ENCODE measurements at regions not wholly inside any gene's neighbourhood (a gene's known extent, or its start where the extent isn't known, plus 50 kb on each side); places are given as distances from the start of the nearest gene placed in this dataset.
A peak's percentile ranks its signal among the peaks of the same experiment; 100 is the strongest.

DNA sequence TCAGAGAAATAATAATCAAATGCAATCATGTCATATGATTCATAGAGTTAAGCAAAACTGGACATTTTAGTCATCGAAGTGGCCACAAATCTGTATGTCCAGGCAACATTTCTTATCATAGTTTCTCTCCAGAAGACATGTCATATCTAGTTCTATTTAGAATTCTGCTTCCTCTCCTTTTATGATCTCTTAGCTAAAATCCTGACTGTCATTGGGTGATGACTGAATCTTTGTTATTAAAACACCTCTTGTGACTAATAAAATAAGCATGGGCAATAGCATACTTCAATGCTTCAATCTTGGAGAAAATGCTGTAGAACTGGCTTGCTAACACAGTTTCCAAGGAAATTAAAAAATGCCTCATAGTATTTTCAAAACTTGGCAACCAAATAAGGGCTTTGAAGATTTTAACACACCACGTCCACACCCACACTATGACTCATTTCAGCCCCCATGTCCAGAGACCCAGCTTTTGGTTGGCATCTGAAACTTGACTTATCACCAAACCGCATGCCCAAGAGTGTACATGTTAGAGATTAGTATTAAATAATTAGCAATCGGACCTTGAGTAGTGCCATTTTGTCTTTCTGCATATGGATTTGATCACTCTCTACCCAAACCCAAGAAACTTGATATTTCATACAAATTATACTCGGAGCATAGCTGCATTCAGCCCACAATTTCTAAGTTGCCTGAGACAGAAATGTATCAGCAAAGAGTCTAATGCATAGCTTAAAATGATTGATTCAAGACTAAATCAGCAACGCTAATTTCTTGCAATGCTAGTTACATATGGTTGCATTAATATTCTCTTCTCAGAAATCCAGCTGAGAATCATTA lies 106.5 kb upstream of the ETAA1 start:
- H3K27ac ChIP-seq, result peak overlapping the region; percentile 75
- in situ Hi-C loops (cut with HindIII; ENCODE audit: low pct_ligation_motif_present, low sequenced_read_pairs), result no loop called here
- DNase-seq, result peak; percentile 70

GRCh38 chr2:67294218-67294617 lies 102.9 kb upstream of the ETAA1 start:
- no peak for DNase-seq
- TF ChIP-seq, protein P1, sequence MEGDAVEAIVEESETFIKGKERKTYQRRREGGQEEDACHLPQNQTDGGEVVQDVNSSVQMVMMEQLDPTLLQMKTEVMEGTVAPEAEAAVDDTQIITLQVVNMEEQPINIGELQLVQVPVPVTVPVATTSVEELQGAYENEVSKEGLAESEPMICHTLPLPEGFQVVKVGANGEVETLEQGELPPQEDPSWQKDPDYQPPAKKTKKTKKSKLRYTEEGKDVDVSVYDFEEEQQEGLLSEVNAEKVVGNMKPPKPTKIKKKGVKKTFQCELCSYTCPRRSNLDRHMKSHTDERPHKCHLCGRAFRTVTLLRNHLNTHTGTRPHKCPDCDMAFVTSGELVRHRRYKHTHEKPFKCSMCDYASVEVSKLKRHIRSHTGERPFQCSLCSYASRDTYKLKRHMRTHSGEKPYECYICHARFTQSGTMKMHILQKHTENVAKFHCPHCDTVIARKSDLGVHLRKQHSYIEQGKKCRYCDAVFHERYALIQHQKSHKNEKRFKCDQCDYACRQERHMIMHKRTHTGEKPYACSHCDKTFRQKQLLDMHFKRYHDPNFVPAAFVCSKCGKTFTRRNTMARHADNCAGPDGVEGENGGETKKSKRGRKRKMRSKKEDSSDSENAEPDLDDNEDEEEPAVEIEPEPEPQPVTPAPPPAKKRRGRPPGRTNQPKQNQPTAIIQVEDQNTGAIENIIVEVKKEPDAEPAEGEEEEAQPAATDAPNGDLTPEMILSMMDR (IDR thresholded peaks at IDR 0.05; ENCODE audit: low read depth, low read length, missing control alignments), result no peak
- H3K4me3 ChIP-seq (ENCODE audit: low read depth, low read length), result no peak overlapping the region
- no peak overlapping the region for H3K27ac ChIP-seq
- H3K27me3 ChIP-seq (replicated peaks), result no peaks in the 10 kb centered on the region
- in situ Hi-C loops (cut with HindIII; ENCODE audit: low pct_ligation_motif_present, low sequenced_read_pairs), result no loop called here
- H3K36me3 ChIP-seq (replicated peaks), result no peaks in the 10 kb centered on the region

More for the DNA sequence above, 106.5 kb upstream of the ETAA1 start:
- TF ChIP-seq, protein P1 (IDR thresholded peaks at IDR 0.05; ENCODE audit: low read depth, low read length, missing control alignments), result no peak
- Histone ChIP-seq H3K27me3 (replicated peaks) (no peaks in the 10 kb centered on the region), H3K4me3 (ENCODE audit: low read depth, low read length) (no peak overlapping the region), H3K36me3 (replicated peaks) (no peaks in the 10 kb centered on the region)

- no peak overlapping the region for H3K4me3 ChIP-seq (ENCODE audit: low read depth, low read length)
- DNase-seq, result no peak
- H3K27ac ChIP-seq, result no peak overlapping the region
- in situ Hi-C loops (cut with HindIII; ENCODE audit: low pct_ligation_motif_present, low sequenced_read_pairs), result no loop called here
- TF ChIP-seq, protein P1 (IDR thresholded peaks at IDR 0.05; ENCODE audit: low read depth, low read length, missing control alignments), result no peak
- H3K27me3 ChIP-seq (replicated peaks), result no peaks in the 10 kb centered on the region
- H3K36me3 ChIP-seq (replicated peaks), result no peaks in the 10 kb centered on the region
These were observed 101.7 kb upstream of the ETAA1 start for GRCh38 chr2:67295406-67295805.

DNA sequence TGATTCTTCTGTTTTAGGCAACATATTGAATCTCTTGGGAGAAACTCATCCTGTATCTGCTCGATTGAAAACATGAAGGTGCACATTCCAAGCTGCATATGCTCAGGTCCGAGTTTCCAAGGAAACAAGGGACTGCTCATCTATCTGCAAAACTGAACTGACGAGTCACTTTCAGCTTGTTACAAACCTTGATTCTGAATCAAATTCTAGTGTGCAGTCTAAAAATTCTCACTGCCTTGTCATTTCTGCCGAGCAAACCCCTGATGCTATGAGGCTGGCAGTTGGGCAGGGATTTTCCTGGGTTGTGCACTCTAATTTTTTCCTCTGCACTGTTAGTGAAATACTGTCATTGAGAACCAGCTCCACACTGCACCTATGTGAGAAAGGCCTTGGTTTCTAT lies 101.3 kb upstream of the ETAA1 start:
- in situ Hi-C loops (cut with HindIII; ENCODE audit: low pct_ligation_motif_present, low sequenced_read_pairs), result no loop called here
- no peak for DNase-seq
- H3K27ac ChIP-seq, result no peak overlapping the region
- H3K4me3 ChIP-seq (ENCODE audit: low read depth, low read length), result no peak overlapping the region
- no peaks in the 10 kb centered on the region for H3K27me3 ChIP-seq (replicated peaks)
- TF ChIP-seq, protein P1 (IDR thresholded peaks at IDR 0.05; ENCODE audit: low read depth, low read length, missing control alignments), result no peak
- H3K36me3 ChIP-seq (replicated peaks), result no peaks in the 10 kb centered on the region

DNA sequence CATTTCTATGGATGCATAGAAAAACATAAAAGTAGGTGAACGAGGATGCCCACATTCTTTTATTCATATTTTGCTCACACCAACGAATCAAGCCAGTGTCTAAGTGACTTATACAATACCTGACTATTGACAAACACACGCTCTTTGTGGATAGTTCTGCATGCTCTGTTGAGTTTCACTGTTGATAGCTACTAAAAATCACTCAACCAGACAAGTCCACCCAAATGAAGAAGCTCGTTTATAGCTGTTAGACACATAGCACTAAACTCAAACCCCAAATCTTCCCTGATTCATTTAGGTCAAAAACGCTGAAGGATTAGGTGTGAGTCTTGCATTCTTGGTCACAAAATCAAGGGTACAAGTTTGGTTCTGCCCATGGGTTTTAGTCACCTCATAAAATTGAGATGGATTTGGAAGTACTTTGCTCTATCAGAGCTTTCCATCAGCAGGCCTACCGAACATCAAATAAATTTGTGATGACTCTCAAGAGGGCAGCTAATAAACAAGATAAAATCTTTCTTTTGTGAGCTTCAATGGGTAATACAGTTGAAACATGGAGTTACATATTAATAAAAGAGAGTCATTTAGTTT lies 92.7 kb upstream of the ETAA1 start:
- DNase-seq, result no peak
- Histone ChIP-seq H3K27ac (no peak overlapping the region), H3K4me3 (ENCODE audit: low read depth, low read length) (no peak overlapping the region), H3K27me3 (replicated peaks) (no peaks in the 10 kb centered on the region), H3K36me3 (replicated peaks) (no peaks in the 10 kb centered on the region)
- in situ Hi-C loops (cut with HindIII; ENCODE audit: low pct_ligation_motif_present, low sequenced_read_pairs), result no loop called here
- TF ChIP-seq, protein P1 (IDR thresholded peaks at IDR 0.05; ENCODE audit: low read depth, low read length, missing control alignments), result no peak
